GM12874 (cell line): ENCODE measurements at regions not wholly inside any gene's neighbourhood (a gene's known extent, or its start where the extent isn't known, plus 50 kb on each side); places are given as distances from the start of the nearest gene placed in this dataset.

ENCODE experiments used
- TF ChIP-seq, protein P1 (sequence below): IDR thresholded peaks from 2 replicates; pipeline ENCODE4 v1.5.1; 2011; ENCODE audit warnings: low read depth, mild to moderate bottlenecking, control low read depth, low read length, moderate library complexity; ENCODE audit not compliant: insufficient read depth

- TF ChIP-seq, protein P1, sequence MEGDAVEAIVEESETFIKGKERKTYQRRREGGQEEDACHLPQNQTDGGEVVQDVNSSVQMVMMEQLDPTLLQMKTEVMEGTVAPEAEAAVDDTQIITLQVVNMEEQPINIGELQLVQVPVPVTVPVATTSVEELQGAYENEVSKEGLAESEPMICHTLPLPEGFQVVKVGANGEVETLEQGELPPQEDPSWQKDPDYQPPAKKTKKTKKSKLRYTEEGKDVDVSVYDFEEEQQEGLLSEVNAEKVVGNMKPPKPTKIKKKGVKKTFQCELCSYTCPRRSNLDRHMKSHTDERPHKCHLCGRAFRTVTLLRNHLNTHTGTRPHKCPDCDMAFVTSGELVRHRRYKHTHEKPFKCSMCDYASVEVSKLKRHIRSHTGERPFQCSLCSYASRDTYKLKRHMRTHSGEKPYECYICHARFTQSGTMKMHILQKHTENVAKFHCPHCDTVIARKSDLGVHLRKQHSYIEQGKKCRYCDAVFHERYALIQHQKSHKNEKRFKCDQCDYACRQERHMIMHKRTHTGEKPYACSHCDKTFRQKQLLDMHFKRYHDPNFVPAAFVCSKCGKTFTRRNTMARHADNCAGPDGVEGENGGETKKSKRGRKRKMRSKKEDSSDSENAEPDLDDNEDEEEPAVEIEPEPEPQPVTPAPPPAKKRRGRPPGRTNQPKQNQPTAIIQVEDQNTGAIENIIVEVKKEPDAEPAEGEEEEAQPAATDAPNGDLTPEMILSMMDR = no peak
Observed at GRCh38 chr2:157185476-157186227, 71.9 kb upstream of the GALNT5 start.

DNA sequence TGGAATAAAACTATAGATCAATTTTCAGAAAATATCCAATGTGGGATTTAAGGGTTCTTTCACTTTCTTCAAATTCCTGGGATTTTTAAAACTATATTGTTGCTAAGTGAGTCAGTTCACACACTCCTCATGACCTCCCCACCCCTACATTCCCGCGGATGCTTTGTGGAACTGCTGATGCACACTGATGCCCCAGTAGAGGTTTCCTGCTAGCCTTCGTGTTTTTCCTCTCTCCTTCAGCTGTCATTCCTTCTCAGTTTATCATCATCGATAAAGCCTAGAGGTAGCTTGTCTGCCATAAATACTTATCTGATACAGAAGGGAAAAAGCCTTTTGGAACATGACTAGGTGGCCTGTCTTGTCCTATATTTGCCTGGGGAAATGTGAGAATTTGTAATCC, 67.4 kb upstream of the GALNT5 start:
- TF ChIP-seq, protein P1 = no peak

GRCh38 chr2:157191186-157191585, 66.3 kb upstream of the GALNT5 start:
- TF ChIP-seq, protein P1 = no peak

DNA sequence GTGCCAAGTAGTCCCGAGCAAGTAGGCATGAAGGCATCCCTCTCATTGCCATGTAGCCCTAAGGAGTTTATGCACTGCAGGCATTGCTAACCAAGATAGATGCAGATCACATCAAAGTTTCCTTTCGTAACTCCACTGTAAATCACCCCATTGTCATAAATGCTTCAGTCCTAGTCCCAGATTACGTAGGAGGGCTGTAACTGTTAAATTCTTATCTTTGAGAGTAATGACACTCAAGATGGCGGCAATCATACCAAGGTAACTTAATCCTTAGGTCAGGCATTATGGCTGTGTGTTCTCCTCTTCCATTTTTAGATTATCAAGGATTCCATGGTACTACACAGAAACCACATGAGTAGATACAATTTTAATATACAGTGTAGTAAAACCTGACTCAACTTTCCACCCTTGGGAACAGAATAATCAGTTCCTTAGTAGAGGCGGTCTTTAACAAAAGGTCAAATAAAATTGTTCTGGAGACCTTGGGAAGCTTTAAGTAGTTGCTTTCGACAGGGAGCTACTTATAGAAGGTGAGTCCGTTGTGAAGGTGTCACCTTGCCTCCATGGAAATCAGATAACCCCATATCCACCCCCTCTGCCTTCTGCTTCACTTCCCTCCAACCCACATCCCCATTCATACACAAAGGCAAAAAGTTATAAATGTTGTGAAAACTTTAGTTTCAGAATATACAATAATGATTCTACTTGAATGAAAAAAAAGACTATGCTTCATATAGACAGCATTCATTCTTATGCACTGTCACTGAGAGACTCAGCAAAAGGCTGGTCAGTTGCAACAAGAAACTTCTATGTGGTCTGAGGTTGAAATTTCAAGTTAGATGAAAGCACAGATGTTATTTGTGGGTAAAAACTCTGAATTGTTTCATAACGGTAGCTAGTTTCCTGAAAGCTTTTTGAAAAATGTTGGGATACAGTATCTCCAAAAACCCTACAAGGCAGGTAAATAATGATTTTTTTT, 64.8 kb upstream of the GALNT5 start:
- TF ChIP-seq, protein P1 = no peak

- TF ChIP-seq, protein P1 = no peak
Observed at GRCh38 chr2:157193461-157193860, 64.0 kb upstream of the GALNT5 start.

DNA sequence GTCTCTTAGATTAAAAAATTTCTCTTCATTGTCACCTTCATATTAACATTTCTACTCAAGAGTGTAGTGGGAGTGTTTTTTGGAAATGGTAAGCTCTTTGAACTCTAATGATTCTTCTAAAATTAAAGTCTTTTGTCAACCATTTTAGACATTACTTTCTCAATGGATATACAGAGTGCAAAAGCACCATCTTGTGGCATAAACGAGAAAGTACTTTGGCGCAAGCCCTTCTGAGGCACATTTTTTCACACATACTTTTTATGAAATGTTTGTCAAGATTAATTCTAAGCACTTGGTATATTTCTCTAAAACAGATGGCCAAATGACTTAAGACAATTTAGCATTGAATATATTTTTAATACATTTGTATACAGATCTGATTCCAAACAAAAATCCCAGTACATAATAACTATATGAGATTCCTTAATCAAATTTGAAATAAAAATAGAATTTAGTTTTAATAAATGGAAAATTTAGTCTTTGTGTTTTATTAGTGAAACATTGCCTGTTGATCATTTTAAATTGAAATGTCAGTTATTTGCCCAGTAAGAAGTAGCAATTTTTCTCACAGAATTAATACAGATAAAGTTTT, 63.3 kb upstream of the GALNT5 start:
- TF ChIP-seq, protein P1 = peak; percentile 47; the same call in 1 of the 2 replicates

DNA sequence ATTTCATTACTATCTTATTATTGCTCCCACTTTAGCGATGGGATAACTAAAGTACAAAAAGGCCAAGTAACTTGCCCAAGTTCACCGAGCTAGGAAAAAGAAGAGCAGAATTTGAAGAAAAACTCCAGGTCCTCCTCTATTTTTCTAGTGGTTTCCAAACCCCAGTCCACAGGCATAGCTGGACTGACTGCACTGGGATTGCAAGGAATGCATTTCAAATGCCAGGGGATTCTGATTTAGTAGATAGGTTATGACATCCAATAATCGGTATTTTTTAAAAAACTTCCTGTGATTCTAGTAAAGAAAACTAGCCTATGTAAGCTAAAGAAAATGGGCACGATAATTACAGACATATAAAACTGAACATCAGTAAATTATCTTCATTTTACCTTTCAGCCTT, 62.7 kb upstream of the GALNT5 start:
- TF ChIP-seq, protein P1 = no peak
